ENCODE measurements at regions not wholly inside any gene's neighbourhood (a gene's known extent, or its start where the extent isn't known, plus 50 kb on each side); places are given as distances from the start of the nearest gene placed in this dataset.

- no peak for DNase-seq (ENCODE audit: low read depth in 3 of 3, low spot score in 1 of 3)
Observed at GRCh38 chr5:124444147-124444775, 302.2 kb downstream of the ZNF608 start.

DNA sequence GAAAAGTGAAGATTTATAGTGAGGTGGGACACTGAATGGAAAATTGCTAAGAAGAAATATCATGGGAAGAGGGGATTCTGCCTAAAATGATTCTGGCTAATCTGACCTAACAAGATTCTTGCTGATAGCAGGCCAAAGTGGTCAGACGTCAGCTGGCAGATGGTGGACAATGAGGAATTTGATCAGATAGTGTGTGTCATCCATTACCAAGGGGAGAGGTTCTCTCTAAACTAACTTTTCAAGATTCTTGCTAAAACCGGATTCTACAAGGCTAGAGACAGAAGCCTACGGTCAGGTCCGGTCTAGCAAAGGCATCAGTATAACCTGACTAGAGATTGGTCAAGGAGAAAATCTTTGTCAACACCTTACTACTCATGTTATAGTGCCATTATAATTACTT, 306.0 kb downstream of the ZNF608 start:
- DNase-seq (ENCODE audit: low read depth in 3 of 3, low spot score in 1 of 3), result no peak

DNA sequence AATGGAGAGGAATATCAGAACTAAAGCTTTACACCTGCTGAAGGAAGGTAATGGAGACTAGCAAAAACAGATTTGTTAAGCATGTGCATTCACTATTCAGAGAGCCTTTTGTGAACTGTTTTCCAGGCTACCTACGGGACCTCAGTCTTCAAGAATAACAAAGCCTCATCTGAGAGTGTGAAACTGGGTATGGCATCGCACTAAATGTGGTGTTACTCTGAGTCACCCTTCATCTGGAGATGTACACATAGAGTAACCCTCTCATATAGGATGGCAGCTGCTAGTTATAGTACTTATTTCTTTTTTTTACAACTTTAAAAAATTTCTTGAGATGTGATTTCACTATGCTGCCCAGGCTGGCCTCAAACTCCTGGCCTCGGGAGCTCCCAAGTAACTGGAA, 306.8 kb downstream of the ZNF608 start:
- DNase-seq (ENCODE audit: low read depth in 3 of 3, low spot score in 1 of 3), result no peak

- no peak for DNase-seq (ENCODE audit: low read depth in 3 of 3, low spot score in 1 of 3)
Observed at GRCh38 chr5:124438903-124439281, 307.5 kb downstream of the ZNF608 start.

DNA sequence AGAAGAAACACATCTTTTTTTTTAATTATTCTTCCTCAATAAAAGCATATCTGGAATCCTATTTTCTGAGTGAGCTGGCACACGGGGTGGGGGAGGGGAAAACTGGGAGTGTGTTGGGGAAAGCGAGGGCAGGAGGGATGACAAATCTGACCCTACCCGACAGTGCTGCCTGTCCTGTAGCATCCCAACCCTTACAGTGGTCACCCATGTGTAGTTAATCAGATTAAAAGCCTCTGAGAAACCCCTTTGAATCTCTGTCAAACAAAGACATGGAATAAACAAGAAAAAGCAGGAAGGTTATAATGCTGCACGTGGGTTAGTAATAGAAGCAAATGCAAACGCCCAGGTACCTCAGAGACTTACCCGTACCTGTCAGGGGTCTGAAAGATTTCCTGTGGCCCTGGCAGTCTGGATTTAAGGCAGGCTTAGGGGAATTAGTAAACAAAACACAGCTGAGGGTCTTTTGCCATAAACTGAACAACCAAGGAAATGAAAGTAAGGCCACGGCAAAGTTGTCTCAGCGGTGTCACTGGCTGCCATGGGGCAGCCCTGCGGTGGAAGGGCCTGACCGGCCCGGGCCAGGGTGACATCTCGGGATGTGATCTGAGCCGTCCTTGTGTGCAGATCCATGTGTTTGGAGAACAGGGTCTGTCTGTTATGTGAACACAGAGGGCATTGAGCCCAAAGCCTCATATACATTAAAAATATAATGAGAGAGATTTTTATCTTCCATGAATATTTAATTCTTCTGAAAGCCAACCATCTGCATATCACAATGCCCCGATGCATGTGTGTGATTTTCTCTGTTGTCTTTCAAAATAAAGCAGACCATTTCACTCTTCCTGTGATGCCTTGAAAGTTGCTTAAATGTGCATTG, 308.2 kb downstream of the ZNF608 start:
- DNase-seq (ENCODE audit: low read depth in 3 of 3, low spot score in 1 of 3), result no peak

GRCh38 chr5:124436294-124436693, 310.1 kb downstream of the ZNF608 start:
- DNase-seq (ENCODE audit: low read depth in 3 of 3, low spot score in 1 of 3), result no peak

DNA sequence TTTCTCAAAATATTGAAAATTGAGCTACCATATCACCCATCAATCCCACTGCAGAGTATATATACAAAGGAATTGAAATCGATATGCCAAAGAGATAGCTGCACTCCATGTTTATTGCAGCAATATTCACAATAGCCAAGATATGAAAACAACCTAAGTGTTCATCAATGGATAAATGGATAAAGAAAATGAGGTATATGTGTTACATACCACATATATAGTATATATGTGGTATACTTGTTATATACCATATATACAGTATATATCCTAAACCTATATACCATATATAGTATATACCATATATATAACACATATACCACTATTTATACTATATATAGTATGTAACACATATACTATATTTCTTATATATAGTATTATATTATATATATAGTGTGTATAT, 313.3 kb downstream of the ZNF608 start:
- DNase-seq (ENCODE audit: low read depth in 3 of 3, low spot score in 1 of 3), result no peak

DNA sequence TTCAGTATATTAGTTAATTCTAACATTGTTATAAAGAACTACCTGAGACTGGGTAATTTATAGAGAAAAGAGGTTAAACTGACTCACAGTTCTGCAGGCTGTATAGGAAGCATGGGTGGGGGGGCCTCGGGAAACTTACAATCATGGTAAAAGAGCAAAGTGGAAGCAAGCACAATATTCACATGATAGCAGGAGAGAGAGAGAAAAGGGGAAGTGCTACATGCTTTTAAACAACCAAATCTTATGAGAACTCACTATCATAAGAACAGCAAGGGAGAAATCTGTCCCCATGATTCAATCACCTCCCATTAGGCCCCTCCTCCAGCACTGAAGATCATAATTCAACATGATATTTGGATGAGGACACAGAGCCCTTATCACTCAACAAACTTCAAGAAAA, 324.9 kb downstream of the ZNF608 start:
- DNase-seq (ENCODE audit: low read depth in 3 of 3, low spot score in 1 of 3), result no peak

- no peak for DNase-seq (ENCODE audit: low read depth in 3 of 3, low spot score in 1 of 3)
Observed at GRCh38 chr5:124420952-124421351, 325.5 kb downstream of the ZNF608 start.

DNA sequence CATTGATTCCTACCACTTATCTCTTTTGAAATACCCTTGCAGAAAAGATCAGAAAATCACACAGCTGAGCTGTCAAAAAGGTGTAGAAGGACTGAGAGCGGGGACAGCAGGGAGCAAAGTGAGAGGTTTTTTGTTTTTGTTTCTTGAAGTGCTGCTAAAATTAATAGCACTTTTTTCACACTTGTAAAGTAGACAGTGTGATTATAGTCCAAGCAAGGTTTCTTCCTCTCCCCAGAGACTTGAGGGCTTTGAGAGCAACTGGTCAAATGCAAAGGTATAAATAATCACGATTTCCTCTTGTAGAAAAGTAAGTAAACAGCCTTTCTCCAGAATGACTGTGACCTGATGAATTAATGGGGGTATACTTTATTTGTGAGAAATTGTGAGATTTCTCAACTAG, 326.9 kb downstream of the ZNF608 start:
- no peak for DNase-seq (ENCODE audit: low read depth in 3 of 3, low spot score in 1 of 3)

DNA sequence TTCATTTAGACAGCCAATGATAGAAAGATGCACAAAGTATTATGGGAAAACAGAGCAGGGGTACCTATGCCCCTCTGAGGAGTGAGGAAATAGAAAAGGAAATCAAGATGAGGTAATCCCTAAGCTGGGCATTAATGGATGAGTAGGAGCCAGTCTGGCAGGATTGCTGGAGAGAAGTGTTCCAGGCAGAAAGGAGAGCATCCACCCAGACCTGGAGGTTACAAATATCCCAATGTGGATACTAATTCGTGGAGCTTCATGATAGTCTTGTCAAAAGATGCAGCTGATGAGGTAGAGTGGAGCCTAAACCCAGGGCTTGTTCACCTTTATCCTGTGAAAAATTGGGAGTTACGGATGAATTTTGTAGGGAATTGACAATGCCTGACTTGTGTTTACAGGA, 328.0 kb downstream of the ZNF608 start:
- no peak for DNase-seq (ENCODE audit: low read depth in 3 of 3, low spot score in 1 of 3)

GRCh38 chr5:124417196-124417595, 329.2 kb downstream of the ZNF608 start:
- DNase-seq (ENCODE audit: low read depth in 3 of 3, low spot score in 1 of 3), result no peak

DNA sequence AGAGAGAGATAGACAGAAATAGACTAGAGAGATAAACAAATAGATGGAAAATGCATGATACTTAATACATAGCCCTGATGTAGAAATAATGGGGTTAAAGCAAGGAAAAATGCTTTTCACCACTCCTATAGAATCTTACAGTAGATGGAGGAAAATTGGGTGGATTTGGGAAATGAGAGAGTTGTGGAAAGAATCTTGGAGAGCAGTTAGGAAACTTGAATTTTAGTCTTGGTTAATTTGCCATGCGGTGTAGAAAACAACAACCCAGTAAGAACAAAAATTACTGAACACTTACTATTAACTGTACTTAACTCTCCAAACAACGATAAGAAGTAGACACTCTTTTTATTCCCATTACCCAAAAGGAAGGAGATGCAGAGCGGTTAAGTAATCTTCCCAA, 329.8 kb downstream of the ZNF608 start:
- DNase-seq (ENCODE audit: low read depth in 3 of 3, low spot score in 1 of 3), result no peak

GRCh38 chr5:124414973-124415372, 331.5 kb downstream of the ZNF608 start:
- DNase-seq (ENCODE audit: low read depth in 3 of 3, low spot score in 1 of 3), result no peak

DNA sequence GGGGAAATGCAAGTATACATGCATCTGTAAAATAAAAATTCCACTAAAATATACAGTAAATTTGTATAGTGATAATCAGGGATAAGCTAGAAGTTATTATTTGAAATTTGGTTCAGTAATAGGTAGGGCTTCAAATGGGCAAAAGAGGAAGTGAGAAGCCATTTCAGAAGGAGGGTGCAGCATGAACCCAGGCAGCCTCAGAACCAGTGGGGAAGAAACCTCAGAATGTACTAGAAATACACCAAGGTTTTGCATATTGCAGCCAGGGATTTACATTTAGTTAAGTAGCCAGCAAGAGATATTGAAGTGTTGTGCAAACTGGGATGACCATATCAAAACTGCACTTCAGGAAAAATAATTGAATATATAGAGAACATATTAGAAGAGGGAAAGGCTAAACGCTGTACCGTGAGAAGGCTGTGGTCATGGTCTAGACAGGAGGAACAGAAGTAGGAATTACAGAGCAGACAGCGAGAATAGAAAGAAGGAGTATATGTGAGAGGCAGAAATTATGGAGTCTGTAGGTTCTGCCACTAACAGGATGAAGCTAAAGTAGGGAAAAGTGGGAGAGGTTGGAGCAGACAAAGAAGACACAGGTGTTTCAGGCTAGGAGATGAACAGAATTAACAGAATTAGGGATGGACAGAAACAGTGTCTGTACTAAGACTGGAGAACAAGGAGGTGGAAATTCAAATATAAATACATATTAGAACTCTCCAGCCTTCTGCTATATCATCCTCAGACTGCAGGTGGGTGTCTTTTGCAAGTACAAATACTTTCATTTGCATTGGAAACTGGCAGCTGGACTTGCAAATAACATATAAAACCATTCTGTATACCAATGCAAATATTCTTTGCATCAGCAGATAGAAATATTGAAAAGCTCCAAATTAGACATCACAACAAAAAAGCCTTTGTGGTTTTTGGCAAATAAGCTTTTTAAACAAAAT, 335.6 kb downstream of the ZNF608 start:
- no peak for DNase-seq (ENCODE audit: low read depth in 3 of 3, low spot score in 1 of 3)

DNA sequence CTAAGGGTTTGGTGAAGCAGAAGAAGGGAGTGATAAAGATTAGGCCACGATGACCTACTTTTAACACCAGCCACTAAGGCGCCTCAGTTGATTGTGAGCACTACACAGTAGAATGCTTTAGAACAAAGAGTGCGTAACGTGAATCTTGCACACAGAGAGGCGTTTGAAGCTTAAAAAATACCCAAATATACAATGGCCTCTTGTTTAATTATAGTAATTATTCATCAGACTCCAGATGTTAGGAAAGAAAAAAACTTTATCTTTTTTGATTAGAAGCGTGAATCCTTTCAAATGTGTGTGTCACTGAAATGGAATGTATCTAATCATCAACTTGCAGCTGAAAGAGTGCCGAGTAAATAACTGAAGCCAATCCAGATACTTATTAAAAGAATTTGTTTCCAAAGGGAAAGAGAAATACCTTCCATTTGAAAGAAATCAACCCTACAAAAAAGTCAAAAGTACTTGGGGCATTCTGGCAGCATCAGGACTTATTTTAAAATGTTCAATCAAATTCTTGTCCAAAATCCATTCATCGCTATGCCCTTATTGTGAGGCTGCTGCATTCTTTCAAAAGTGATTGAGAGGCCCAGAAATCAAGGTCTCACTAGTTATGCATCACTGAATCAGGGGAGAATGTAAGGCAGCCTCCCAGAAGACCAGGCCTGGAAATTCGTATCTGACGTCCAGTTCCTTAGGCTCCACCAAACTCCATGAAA, 337.5 kb downstream of the ZNF608 start:
- DNase-seq (ENCODE audit: low read depth in 3 of 3, low spot score in 1 of 3), result no peak

GRCh38 chr5:124404796-124405195, 341.6 kb downstream of the ZNF608 start:
- no peak for DNase-seq (ENCODE audit: low read depth in 3 of 3, low spot score in 1 of 3)

GRCh38 chr5:124403281-124403680, 343.2 kb downstream of the ZNF608 start:
- DNase-seq (ENCODE audit: low read depth in 3 of 3, low spot score in 1 of 3), result no peak

DNA sequence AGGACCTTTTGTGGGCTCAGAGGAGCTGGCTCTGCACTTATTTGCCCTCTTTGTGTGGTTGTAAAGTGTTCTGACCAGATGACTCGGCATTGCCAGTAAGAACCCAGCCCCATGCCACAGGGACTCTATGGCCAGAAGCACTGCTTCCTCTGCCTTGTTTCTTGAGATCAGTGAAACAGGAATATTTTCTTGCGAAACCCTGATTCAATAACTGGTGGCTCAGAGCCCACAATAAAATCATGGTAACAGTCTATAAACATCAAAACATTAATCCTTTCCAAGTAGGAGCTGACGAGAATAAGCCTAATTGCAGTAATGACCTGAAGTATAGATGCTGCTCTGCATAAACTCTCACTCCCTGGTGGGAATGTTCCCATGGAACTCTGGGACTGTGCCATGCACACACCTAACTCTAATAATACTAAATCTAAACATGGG, 344.3 kb downstream of the ZNF608 start:
- no peak for DNase-seq (ENCODE audit: low read depth in 3 of 3, low spot score in 1 of 3)

DNA sequence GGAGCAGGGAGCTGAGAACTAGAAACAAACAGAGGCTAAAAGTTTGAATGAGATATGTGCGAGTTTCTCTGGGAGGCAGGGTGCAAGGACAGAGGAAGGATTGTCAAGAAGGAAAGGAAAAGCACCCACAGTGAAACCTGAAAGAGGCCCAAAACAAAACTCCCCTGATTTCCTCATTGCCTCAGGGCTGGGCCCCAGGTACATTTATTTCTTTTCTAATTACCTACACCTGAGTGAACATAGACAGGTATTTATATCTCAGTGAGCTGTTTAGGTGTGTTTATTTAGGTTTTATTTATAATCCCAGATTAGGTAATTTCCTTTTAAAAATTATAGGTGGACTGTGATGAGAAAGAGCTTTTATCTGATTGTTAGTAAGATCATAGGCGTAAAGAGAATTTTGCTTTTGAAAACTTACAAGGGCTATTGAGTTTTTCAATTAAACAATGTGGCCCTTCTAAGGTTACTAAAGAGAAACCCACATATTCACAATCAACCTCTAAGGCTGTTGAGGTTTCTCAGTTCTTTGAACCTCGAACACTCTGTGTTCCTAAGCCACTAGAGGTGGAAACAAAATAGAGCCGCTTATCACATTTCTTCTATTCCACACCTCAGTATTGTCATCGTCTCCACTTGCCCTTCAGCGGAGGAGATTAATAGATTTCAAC, 344.8 kb downstream of the ZNF608 start:
- no peak for DNase-seq (ENCODE audit: low read depth in 3 of 3, low spot score in 1 of 3)

All from stimulated activated CD4-positive, alpha-beta T cell treated with anti-CD3 and anti-CD28 coated beads, TNF-alpha, amount 100 ng/mL, for 1 hour (primary cell).